Left lung (tissue), 4 donors: ENCODE measurements at regions not wholly inside any gene's neighbourhood (a gene's known extent, or its start where the extent isn't known, plus 50 kb on each side); places are given as distances from the start of the nearest gene placed in this dataset.

Experiments used
- ATAC-seq: fragments of 200-7000 bp; cut with Tn5 transposase; one replicate; pipeline ENCODE4 v1.9.1; 2020; ENCODE audit warnings: moderate library complexity
- DNase-seq, 4 donors: peaks; one replicate each; pipeline ENCODE4 v3.0.0-alpha.2; 2013 to 2020
- H3K27ac ChIP-seq, 2 donors: fragments of 200-600 bp; sonication (generic) in 1 of 2; one replicate each; pipeline versions ENCODE4 v1.5.0 to v1.8.0; 2020 to 2021
- H3K27me3 ChIP-seq, 2 donors: fragments of 200-600 bp; sonication (generic) in 1 of 2; one replicate each; pipeline versions ENCODE4 v1.5.0 to v1.8.0; 2020 to 2021
- H3K36me3 ChIP-seq, 2 donors: fragments of 200-600 bp; sonication (generic) in 1 of 2; one replicate each; pipeline versions ENCODE4 v1.5.0 to v1.8.0; 2020 to 2021
- H3K4me1 ChIP-seq, 2 donors: fragments of 200-600 bp; one replicate each; pipeline ENCODE4 v1.8.0; 2021
- H3K4me3 ChIP-seq, 2 donors: fragments of 200-600 bp; sonication (generic) in 1 of 2; one replicate each; pipeline versions ENCODE4 v1.5.0 to v1.8.0; 2020 to 2021; ENCODE audit warnings: mild to moderate bottlenecking in 1 of 2
- H3K9me3 ChIP-seq, 2 donors: fragments of 200-600 bp; sonication (generic) in 1 of 2; one replicate each; pipeline versions ENCODE4 v1.5.0 to v1.8.0; 2020 to 2021
- intact Hi-C, 2 donors: fragments of 100-400 bp; cut with DNase I; formaldehyde crosslinking; loops; one replicate each; pipeline versions ENCODE4 v1.11.2 to v1.14.2; 2022
- TF ChIP-seq, protein P1 (sequence below), 2 donors: fragments of 200-600 bp; sonication (generic) in 1 of 2; IDR thresholded peaks; one replicate each; pipeline versions ENCODE4 v1.5.0 to v1.8.0; 2021; ENCODE audit warnings: antibody characterized with exemption in 2 of 2
- donor health status: DM: no; HTN: yes; CAD: no.
- donor health status: DM: no; HTN: no; CAD: no.

DNA sequence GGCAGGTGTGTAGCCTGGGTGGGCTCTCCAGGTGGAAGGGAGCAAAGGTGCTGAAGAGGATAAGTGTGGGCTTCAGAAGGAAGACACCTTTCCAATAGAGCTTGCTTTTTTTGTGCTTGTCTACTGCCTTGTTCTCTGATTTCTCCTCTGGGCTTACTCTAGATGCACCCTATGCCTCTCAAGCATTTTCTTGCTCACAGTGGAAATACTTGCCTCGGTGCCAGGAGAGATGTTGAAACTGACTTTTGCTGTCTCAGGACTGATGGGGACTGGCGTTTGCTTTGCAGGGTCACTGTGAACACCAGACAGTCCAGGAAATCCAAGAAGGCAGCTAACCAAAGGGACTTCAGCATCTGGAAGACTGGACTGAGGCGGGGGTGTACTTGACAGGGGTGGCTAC, 187.9 kb downstream of the SNX10 start:
- Histone ChIP-seq H3K4me3 (no peak overlapping the region), H3K36me3 (no peaks in the 10 kb centered on the region), H3K27me3 (no peaks in the 10 kb centered on the region), H3K9me3 (no peaks in the 10 kb centered on the region), H3K27ac (no peak overlapping the region), H3K4me1 (no peaks in the 10 kb centered on the region)
- ATAC-seq (no peak), DNase-seq (peak in 2 of 4 donors; percentile 27 to 47)
- intact Hi-C loops = no loop called here
- TF ChIP-seq, protein P1, sequence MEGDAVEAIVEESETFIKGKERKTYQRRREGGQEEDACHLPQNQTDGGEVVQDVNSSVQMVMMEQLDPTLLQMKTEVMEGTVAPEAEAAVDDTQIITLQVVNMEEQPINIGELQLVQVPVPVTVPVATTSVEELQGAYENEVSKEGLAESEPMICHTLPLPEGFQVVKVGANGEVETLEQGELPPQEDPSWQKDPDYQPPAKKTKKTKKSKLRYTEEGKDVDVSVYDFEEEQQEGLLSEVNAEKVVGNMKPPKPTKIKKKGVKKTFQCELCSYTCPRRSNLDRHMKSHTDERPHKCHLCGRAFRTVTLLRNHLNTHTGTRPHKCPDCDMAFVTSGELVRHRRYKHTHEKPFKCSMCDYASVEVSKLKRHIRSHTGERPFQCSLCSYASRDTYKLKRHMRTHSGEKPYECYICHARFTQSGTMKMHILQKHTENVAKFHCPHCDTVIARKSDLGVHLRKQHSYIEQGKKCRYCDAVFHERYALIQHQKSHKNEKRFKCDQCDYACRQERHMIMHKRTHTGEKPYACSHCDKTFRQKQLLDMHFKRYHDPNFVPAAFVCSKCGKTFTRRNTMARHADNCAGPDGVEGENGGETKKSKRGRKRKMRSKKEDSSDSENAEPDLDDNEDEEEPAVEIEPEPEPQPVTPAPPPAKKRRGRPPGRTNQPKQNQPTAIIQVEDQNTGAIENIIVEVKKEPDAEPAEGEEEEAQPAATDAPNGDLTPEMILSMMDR (IDR thresholded peaks at IDR 0.05) = no peak

DNA sequence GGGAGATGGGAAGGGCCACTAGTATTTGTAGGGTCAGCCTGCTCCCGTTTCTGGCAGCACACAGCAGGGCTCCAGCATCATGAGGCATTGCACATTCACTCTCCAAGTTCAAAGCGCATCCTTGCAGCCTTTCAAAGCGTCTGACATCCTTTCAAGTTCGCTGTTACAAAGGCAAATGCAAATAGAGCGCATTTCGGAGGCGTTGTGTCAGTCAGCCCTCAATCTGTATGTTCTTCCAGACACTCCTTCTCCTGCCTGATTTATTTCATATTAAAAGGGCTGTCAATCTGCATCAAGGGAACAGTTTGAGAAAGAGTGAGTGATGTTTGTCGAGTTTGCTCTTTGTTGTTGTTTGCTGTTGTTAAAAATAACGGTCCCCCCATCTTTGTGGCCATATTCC, 188.5 kb downstream of the SNX10 start:
- no peaks in the 10 kb centered on the region for H3K9me3 ChIP-seq
- DNase-seq = no peak

DNA sequence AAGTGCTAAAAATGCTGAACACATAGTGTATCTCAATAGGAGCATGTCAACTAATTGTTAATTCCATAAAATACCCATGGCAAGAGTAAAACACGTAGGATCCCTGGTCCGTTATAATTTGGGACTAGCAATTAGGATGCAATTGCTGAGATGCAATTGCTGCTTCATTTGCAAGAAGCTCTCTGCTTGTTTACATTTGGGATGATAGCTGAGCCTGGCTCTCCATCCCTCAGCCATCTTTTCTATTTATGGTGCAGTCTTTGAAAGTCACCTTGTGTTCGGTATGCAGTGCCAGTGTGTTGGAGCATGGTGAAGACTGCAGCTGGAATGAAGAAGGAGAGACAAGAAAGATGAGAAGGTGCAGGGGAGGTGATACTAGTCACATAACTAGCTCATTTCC, 191.3 kb downstream of the SNX10 start:
- ATAC-seq (no peak), DNase-seq (no peak)
- Histone ChIP-seq H3K27me3 (no peaks in the 10 kb centered on the region), H3K36me3 (no peaks in the 10 kb centered on the region), H3K4me1 (no peaks in the 10 kb centered on the region), H3K4me3 (no peak overlapping the region), H3K9me3 (no peaks in the 10 kb centered on the region), H3K27ac (no peak overlapping the region)
- TF ChIP-seq, protein P1 (IDR thresholded peaks at IDR 0.05) = no peak
- intact Hi-C loops = no loop called here

More for the DNA sequence above, 188.5 kb downstream of the SNX10 start:
- H3K4me1 ChIP-seq = no peaks in the 10 kb centered on the region
- H3K27ac ChIP-seq = no peak overlapping the region
- H3K36me3 ChIP-seq = no peaks in the 10 kb centered on the region
- intact Hi-C loops = no loop called here
- TF ChIP-seq, protein P1 (IDR thresholded peaks at IDR 0.05) = no peak
- no peak overlapping the region for H3K4me3 ChIP-seq
- ATAC-seq = no peak
- no peaks in the 10 kb centered on the region for H3K27me3 ChIP-seq

DNA sequence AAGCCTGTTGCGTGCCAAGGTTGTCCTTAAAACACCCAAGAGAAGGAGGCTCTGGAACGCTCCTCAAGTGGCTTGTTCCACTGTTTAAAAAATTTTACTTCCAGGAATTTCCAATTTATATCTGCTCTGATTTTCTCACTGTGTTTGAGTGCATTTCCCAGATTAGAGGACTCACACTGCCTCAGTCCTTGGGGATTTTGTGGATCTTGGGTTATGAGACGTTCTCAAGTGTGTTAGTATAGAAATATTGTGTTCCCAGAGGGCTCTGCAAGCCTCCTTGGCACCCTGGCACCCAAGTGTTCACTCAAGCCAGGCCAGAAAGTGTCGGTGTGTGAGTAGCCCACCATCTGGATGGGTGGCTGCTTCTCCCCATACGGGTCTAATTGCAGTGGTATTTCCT, 192.2 kb downstream of the SNX10 start:
- no peak for ATAC-seq
- TF ChIP-seq, protein P1 (IDR thresholded peaks at IDR 0.05) = no peak
- DNase-seq = no peak
- H3K9me3 ChIP-seq = no peaks in the 10 kb centered on the region
- H3K4me3 ChIP-seq = no peak overlapping the region
- H3K36me3 ChIP-seq = no peaks in the 10 kb centered on the region
- H3K27me3 ChIP-seq = no peaks in the 10 kb centered on the region
- H3K4me1 ChIP-seq = no peaks in the 10 kb centered on the region
- no peak overlapping the region for H3K27ac ChIP-seq
- intact Hi-C loops = no loop called here

DNA sequence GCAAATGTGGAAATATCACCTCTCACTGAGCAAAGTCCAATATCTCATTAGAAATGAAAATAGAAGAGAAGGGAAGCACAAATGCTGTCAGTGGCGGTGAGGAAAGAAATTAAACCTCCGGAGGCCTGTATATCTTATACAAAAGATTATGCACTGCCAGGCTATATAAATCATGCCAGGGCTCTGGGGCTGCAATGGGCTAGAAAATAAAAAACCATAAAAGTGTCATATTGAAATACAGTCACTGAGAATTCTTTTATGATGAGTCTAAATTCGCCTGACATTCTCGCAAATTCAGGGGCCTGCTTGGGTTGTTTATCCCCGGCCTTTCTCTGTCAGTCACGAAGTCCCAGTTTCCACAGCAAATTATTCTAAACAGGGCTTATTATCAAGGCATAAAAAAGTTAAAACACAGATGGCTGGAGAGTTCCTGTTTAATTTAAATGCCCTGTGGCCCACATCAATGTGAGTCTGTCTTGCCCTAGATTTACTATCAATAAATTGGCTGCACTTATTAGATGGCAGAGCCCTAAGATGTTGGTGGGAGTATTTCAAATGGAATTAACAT, 193.8 kb downstream of the SNX10 start:
- H3K4me1 ChIP-seq = no peaks in the 10 kb centered on the region
- no peaks in the 10 kb centered on the region for H3K36me3 ChIP-seq
- H3K27me3 ChIP-seq = no peaks in the 10 kb centered on the region
- no peak overlapping the region for H3K27ac ChIP-seq
- H3K4me3 ChIP-seq = no peak overlapping the region
- no peak for DNase-seq
- no peaks in the 10 kb centered on the region for H3K9me3 ChIP-seq
- intact Hi-C loops = no loop called here
- no peak for ATAC-seq
- TF ChIP-seq, protein P1 (IDR thresholded peaks at IDR 0.05) = no peak
